GM12891 (cell line): ENCODE measurements at regions not wholly inside any gene's neighbourhood (a gene's known extent, or its start where the extent isn't known, plus 50 kb on each side); places are given as distances from the start of the nearest gene placed in this dataset.

Source experiments
- DNase-seq: peaks from one replicate; pipeline ENCODE4 v3.0.0; 2011; ENCODE audit warnings: low spot score; ENCODE audit not compliant: insufficient read length
- FAIRE-seq: peaks from 2 replicates; lab custom pipeline; 2011; peaks lifted over from hg19 to GRCh38; lab: Jason Lieb, UNC
- PAX5 ChIP-seq: IDR thresholded peaks from 2 replicates; pipeline ENCODE4 v1.6.1; 2011; ENCODE audit warnings: low read length, moderate library complexity, mild to moderate bottlenecking; ENCODE audit not compliant: insufficient read depth, severe bottlenecking
- POLR2A ChIP-seq: IDR thresholded peaks from 2 replicates; pipeline ENCODE4 v1.6.1; 2011; ENCODE audit warnings: low read depth, low read length, control low read depth
- POLR2AphosphoS5 ChIP-seq: IDR thresholded peaks from 2 replicates; pipeline ENCODE4 v1.6.1; 2011; ENCODE audit warnings: low read depth, low read length, control low read depth
- POU2F2 ChIP-seq: IDR thresholded peaks from 2 replicates; pipeline ENCODE4 v1.6.1; 2011; ENCODE audit warnings: low read depth, mild to moderate bottlenecking, control low read depth, low read length, moderate library complexity
- SPI1 ChIP-seq: IDR thresholded peaks from 2 replicates; pipeline ENCODE4 v1.6.1; 2011; ENCODE audit warnings: low read depth, low read length, control low read depth
- TAF1 ChIP-seq: IDR thresholded peaks from 2 replicates; pipeline ENCODE4 v1.6.1; 2011; ENCODE audit warnings: low read depth, low read length, control low read depth

DNA sequence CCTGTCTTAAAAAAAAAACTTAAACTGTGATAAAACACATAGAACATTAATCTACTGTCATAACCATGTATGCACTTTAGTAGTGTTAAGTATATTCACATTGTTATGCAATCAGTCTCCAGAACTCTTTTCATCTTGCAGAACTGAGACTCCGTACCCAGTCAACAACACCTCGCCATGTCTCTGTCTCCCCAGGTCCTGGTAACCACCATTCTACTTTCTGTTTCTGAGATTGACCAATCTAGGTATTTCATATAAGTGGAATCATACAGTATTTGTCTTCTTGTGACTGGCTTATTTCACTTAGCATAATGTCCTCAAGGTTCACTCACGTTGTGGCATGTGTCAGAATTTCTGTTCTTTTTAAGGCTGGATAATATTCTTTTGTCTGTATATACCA lies 290.8 kb upstream of the CXCR4 start:
- no peak for DNase-seq
- TF ChIP-seq POLR2AphosphoS5 (no peak), POU2F2 (no peak), TAF1 (no peak)
- no peak for FAIRE-seq

GRCh38 chr2:136407952-136408318 lies 290.0 kb upstream of the CXCR4 start:
- TF ChIP-seq POLR2AphosphoS5, result no peak
- no peak for TF ChIP-seq POU2F2
- no peak for TF ChIP-seq SPI1
- no peak for TF ChIP-seq PAX5
- no peak for TF ChIP-seq TAF1
- TF ChIP-seq POLR2A, result no peak
- FAIRE-seq (no peak), DNase-seq (no peak)

GRCh38 chr2:136407117-136407951 lies 289.4 kb upstream of the CXCR4 start:
- TF ChIP-seq TAF1 (no peak), POU2F2 (no peak), SPI1 (no peak), PAX5 (no peak), POLR2A (no peak), POLR2AphosphoS5 (no peak)
- no peak for DNase-seq
- FAIRE-seq, result no peak

- DNase-seq, result no peak
- TF ChIP-seq SPI1 (no peak), POLR2AphosphoS5 (no peak), POU2F2 (no peak), PAX5 (no peak), POLR2A (no peak), TAF1 (no peak)
- no peak for FAIRE-seq
These were observed 287.0 kb upstream of the CXCR4 start for GRCh38 chr2:136404925-136405324.

DNA sequence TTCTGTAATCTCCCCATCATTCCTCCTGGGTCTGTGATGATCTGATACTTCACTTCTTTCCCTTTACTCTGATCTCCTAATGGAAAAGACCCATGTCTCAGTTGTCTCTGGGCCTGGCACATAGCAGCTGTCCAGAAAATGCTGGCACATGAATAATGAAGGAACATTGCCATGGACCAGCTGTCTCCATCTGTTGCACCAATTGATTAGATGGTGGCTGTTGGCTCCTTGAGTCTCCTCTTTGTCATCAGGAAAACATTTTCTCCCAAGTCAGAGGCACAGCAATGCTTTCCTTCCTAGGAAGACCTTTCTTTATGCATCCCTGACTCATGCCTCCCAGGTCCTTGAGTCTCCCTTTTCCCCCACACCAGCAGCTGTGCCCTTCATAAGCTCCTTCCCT lies 286.2 kb upstream of the CXCR4 start:
- FAIRE-seq (no peak), DNase-seq (no peak)
- TF ChIP-seq POLR2A (no peak), SPI1 (no peak), PAX5 (no peak)

DNA sequence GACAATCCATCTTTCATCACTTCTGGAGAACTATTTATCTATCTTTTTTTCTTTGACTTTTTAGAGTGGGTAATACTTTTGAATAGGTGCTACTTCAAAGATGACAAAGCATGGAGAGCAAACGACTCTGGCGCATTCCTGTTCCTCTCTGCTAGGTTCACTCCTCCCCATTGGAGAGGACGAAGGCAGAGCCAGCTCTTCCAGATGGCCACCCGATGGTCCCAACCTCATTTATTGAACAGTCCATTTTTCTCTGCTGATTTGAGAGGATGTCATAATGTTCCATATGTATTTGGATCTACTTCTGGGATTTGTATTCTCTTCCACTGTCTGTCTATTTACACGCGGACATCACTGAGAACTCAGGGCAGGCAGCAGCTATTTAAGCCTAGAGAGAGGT lies 284.3 kb upstream of the CXCR4 start:
- FAIRE-seq, result no peak
- TF ChIP-seq POLR2AphosphoS5, result no peak
- TF ChIP-seq POLR2A, result no peak
- TF ChIP-seq PAX5, result no peak
- TF ChIP-seq POU2F2, result no peak
- no peak for TF ChIP-seq TAF1
- no peak for TF ChIP-seq SPI1
- no peak for DNase-seq

GRCh38 chr2:136399667-136400289 lies 281.8 kb upstream of the CXCR4 start:
- DNase-seq, result no peak
- FAIRE-seq, result no peak
- TF ChIP-seq SPI1 (no peak), POLR2AphosphoS5 (no peak), PAX5 (no peak), POLR2A (no peak), POU2F2 (no peak), TAF1 (no peak)

- FAIRE-seq, result peak; percentile 65
- TF ChIP-seq POU2F2 (no peak), TAF1 (no peak), POLR2AphosphoS5 (no peak), POLR2A (no peak), SPI1 (no peak), PAX5 (no peak)
- no peak for DNase-seq
These were observed 277.6 kb upstream of the CXCR4 start for GRCh38 chr2:136395582-136395981.

DNA sequence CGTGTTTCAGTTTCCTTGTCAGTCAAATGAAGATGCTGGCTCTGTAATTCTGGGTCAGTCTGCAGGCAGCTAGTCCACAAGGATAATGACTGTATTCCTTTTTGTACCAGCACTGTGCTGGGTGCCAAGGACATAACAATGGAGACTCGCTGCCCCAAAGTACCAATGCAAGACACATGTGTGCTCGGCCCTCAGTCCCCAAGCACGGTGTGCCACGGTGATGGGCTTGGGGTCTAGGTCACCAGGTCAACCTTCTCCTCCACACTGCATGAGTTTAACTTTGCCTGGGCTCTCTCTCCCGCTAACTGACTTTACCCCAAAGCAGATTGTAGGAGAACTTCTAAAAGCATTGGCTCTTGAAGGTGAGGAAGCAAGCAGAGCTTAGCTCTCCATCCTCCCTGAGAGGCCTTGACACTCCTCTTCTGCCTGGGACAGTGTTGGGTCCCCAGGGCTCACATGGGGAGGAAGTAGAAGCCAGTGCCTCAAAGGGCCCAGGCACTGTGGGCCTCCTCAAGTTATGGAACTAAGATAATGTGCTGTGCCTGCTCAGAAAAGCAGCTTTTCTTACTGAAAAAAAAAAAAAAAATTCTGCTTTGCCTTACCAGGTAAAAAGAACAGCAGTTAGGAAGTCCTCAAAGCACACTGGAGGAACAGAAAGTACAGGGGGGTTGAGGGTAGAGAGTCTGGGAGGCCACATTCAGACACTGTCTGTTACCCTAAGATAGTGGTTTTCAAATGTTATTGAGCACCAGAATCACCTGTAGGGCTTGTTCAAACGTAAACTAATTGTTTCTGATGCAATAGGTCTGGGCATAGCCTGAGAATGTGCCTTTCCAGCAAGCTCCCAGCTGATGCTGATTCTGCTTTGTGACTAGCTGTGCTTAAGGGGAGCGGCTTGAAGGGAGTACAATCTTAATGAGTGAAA lies 276.4 kb upstream of the CXCR4 start:
- TF ChIP-seq POU2F2, result no peak
- peak; percentile 57 for TF ChIP-seq SPI1
- TF ChIP-seq TAF1, result 0 out of 2 replicates have a peak, but pooled peaks have one; percentile 28
- TF ChIP-seq PAX5, result no peak
- no peak for TF ChIP-seq POLR2A
- DNase-seq, result no peak
- FAIRE-seq, result peak; percentile 83
